Uterus (tissue), 3 donors: ENCODE measurements at regions not wholly inside any gene's neighbourhood (a gene's known extent, or its start where the extent isn't known, plus 50 kb on each side); places are given as distances from the start of the nearest gene placed in this dataset.

Source experiments
- DNase-seq, 2 donors: peaks; one replicate each; pipeline ENCODE4 v3.0.0-alpha.2; 2019 to 2020
- H3K27ac ChIP-seq, 2 donors: fragments of 200-600 bp; sonication (generic); 1 replicate in 1 of 2; 2 replicates in 1 of 2; pipeline ENCODE4 v1.5.1; 2016 to 2018
- H3K27me3 ChIP-seq, 2 donors: fragments of 200-600 bp; sonication (generic); one replicate each; pipeline ENCODE4 v1.5.1; 2018 to 2019; ENCODE audit warnings: control low read depth in 1 of 2
- H3K36me3 ChIP-seq, 2 donors: fragments of 200-600 bp; sonication (generic); one replicate each; pipeline ENCODE4 v1.5.1; 2019; ENCODE audit warnings: control low read depth in 1 of 2
- H3K4me1 ChIP-seq, 2 donors: fragments of 200-600 bp; sonication (generic); one replicate each; pipeline ENCODE4 v1.5.1; 2018 to 2019; ENCODE audit warnings: control low read depth in 1 of 2
- H3K4me3 ChIP-seq, 2 donors: fragments of 200-600 bp; sonication (generic); 1 replicate in 1 of 2; 2 replicates in 1 of 2; pipeline ENCODE4 v1.5.1; 2018 to 2019; ENCODE audit warnings: mild to moderate bottlenecking in 1 of 2
- H3K9me3 ChIP-seq, 2 donors: fragments of 200-600 bp; sonication (generic); one replicate each; pipeline ENCODE4 v1.5.1; 2019; ENCODE audit warnings: control low read depth in 1 of 2
- CTCF ChIP-seq, 4 experiments: fragments of 200-600 bp in 2 of 4; fragments of 450-650 bp in 2 of 4; sonication (generic) in 2 of 4; IDR thresholded peaks; one replicate each; pipeline ENCODE4 v1.5.1; 2016 to 2019; ENCODE audit warnings: antibody characterized with exemption in 4 of 4, mild to moderate bottlenecking in 2 of 4, moderate library complexity in 1 of 4
- POLR2A ChIP-seq, 2 donors: fragments of 450-650 bp; IDR thresholded peaks; one replicate each; pipeline ENCODE4 v1.6.1; 2016; ENCODE audit warnings: antibody characterized with exemption in 2 of 2, mild to moderate bottlenecking in 1 of 2, moderate library complexity in 1 of 2
- intact Hi-C: fragments of 100-400 bp; cut with DNase I; formaldehyde crosslinking; loops from one replicate; pipeline ENCODE4 v1.15.1; 2023; ENCODE audit warnings: low total_unique reads
- donor health status: DM: yes; HTN: yes; CAD: no.

- no peaks in the 10 kb centered on the region for H3K27me3 ChIP-seq
- TF ChIP-seq POLR2A (IDR thresholded peaks at IDR 0.05) (no peak), CTCF (IDR thresholded peaks at IDR 0.05) (no peak)
- no peaks in the 10 kb centered on the region for H3K9me3 ChIP-seq
- H3K27ac ChIP-seq: no peak overlapping the region
- no peak for DNase-seq
- H3K36me3 ChIP-seq: no peaks in the 10 kb centered on the region
- intact Hi-C loops: no loop called here
- no peak overlapping the region for H3K4me3 ChIP-seq
- H3K4me1 ChIP-seq: no peaks in the 10 kb centered on the region
Measured at GRCh38 chr4:128639541-128640270, 169.8 kb upstream of the JADE1 start.

- no peaks in the 10 kb centered on the region for H3K27me3 ChIP-seq
- no peaks in the 10 kb centered on the region for H3K4me1 ChIP-seq
- no peaks in the 10 kb centered on the region for H3K36me3 ChIP-seq
- no peak overlapping the region for H3K27ac ChIP-seq
- intact Hi-C loops: no loop called here
- DNase-seq: no peak
- TF ChIP-seq POLR2A (IDR thresholded peaks at IDR 0.05) (no peak), CTCF (IDR thresholded peaks at IDR 0.05) (no peak)
- H3K4me3 ChIP-seq: no peak overlapping the region
- no peaks in the 10 kb centered on the region for H3K9me3 ChIP-seq
Measured at GRCh38 chr4:128636906-128637305, 172.6 kb upstream of the JADE1 start.

- DNase-seq: no peak
- H3K4me3 ChIP-seq: no peak overlapping the region
- H3K36me3 ChIP-seq: no peaks in the 10 kb centered on the region
- H3K27ac ChIP-seq: no peak overlapping the region
- H3K9me3 ChIP-seq: no peaks in the 10 kb centered on the region
- H3K4me1 ChIP-seq: no peaks in the 10 kb centered on the region
- TF ChIP-seq CTCF (IDR thresholded peaks at IDR 0.05) (no peak), POLR2A (IDR thresholded peaks at IDR 0.05) (no peak)
- intact Hi-C loops: no loop called here
- H3K27me3 ChIP-seq: no peaks in the 10 kb centered on the region
Measured at GRCh38 chr4:128635955-128636560, 173.4 kb upstream of the JADE1 start.

- intact Hi-C loops: no loop called here
- TF ChIP-seq POLR2A (IDR thresholded peaks at IDR 0.05): no peak
- TF ChIP-seq CTCF (IDR thresholded peaks at IDR 0.05): no peak
- no peak for DNase-seq
- no peak overlapping the region for H3K4me3 ChIP-seq
- no peak overlapping the region for H3K27ac ChIP-seq
- H3K36me3 ChIP-seq: no peaks in the 10 kb centered on the region
- no peaks in the 10 kb centered on the region for H3K4me1 ChIP-seq
- H3K9me3 ChIP-seq: no peaks in the 10 kb centered on the region
- H3K27me3 ChIP-seq: no peaks in the 10 kb centered on the region
Measured at GRCh38 chr4:128635141-128635954, 174.2 kb upstream of the JADE1 start.

GRCh38 chr4:128633067-128633466, 176.4 kb upstream of the JADE1 start:
- TF ChIP-seq POLR2A (IDR thresholded peaks at IDR 0.05): no peak
- no peak for TF ChIP-seq CTCF (IDR thresholded peaks at IDR 0.05)
- H3K9me3 ChIP-seq: no peaks in the 10 kb centered on the region
- H3K4me3 ChIP-seq: no peak overlapping the region
- no peaks in the 10 kb centered on the region for H3K36me3 ChIP-seq
- no peaks in the 10 kb centered on the region for H3K27me3 ChIP-seq
- DNase-seq: no peak
- intact Hi-C loops: no loop called here
- no peak overlapping the region for H3K27ac ChIP-seq
- no peaks in the 10 kb centered on the region for H3K4me1 ChIP-seq
